PC-3 (cell line): ENCODE measurements at regions not wholly inside any gene's neighbourhood (a gene's known extent, or its start where the extent isn't known, plus 50 kb on each side); places are given as distances from the start of the nearest gene placed in this dataset.

Experiments used
- EZH2 ChIP-seq: fragments of 300-600 bp; sonication (generic); IDR thresholded peaks from one replicate; pipeline ENCODE4 v1.6.1; 2017; ENCODE audit warnings: antibody characterized with exemption, mild to moderate bottlenecking, low read length; ENCODE audit not compliant: unreplicated experiment
- EZH2phosphoT487 ChIP-seq: fragments of 300-600 bp; sonication (generic); IDR thresholded peaks from 2 replicates; pipeline ENCODE4 v1.6.1; 2018; ENCODE audit warnings: mild to moderate bottlenecking, antibody characterized with exemption, low read length, borderline replicate concordance
- TF ChIP-seq, protein P1 (sequence below): fragments of 300-600 bp; sonication (generic); conservative IDR thresholded peaks from 2 replicates; pipeline ENCODE4 v1.5.1; 2017; ENCODE audit warnings: antibody characterized with exemption, low read depth, mild to moderate bottlenecking, low read length

- TF ChIP-seq, protein P1, sequence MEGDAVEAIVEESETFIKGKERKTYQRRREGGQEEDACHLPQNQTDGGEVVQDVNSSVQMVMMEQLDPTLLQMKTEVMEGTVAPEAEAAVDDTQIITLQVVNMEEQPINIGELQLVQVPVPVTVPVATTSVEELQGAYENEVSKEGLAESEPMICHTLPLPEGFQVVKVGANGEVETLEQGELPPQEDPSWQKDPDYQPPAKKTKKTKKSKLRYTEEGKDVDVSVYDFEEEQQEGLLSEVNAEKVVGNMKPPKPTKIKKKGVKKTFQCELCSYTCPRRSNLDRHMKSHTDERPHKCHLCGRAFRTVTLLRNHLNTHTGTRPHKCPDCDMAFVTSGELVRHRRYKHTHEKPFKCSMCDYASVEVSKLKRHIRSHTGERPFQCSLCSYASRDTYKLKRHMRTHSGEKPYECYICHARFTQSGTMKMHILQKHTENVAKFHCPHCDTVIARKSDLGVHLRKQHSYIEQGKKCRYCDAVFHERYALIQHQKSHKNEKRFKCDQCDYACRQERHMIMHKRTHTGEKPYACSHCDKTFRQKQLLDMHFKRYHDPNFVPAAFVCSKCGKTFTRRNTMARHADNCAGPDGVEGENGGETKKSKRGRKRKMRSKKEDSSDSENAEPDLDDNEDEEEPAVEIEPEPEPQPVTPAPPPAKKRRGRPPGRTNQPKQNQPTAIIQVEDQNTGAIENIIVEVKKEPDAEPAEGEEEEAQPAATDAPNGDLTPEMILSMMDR: no peak
- TF ChIP-seq EZH2 (no peak), EZH2phosphoT487 (no peak)
Observed at GRCh38 chr5:88557881-88558280, 289.2 kb upstream of the TMEM161B start.
